ENCODE measurements at regions not wholly inside any gene's neighbourhood (a gene's known extent, or its start where the extent isn't known, plus 50 kb on each side); places are given as distances from the start of the nearest gene placed in this dataset.

GRCh38 chr11:115817844-115818468 is 313.7 kb upstream of the CADM1 start:
- no peak overlapping the region for H4K8ac ChIP-seq (ENCODE audit: low read depth, low read length)
- H3K14ac ChIP-seq (ENCODE audit: low read length) = no peak overlapping the region
- no peaks in the 10 kb centered on the region for H3K9me3 ChIP-seq (replicated peaks in 1 of 2; ENCODE audit: control insufficient read depth in 2 of 2, insufficient read depth in 1 of 2, low read depth in 1 of 2, low read length in 2 of 2)
- H3K23ac ChIP-seq (ENCODE audit: low read depth, low read length, poor library complexity) = no peak overlapping the region
- DNase-seq (ENCODE audit: low spot score) = no peak
- H3K4me3 ChIP-seq (ENCODE audit: low read length in 2 of 2) = no peak overlapping the region
- no peaks in the 10 kb centered on the region for H3K4me1 ChIP-seq (ENCODE audit: control insufficient read depth in 2 of 2, insufficient read depth in 1 of 2, low read depth in 1 of 2, low read length in 2 of 2)
- WGBS, 2 donors (ENCODE audit: extremely low coverage in 2 of 2, insufficient read length in 2 of 2, insufficient replicate concordance in 1 of 2) = no CpG with 5 or more reads among the region's 6 CpGs
- H3K79me1 ChIP-seq (ENCODE audit: low read depth, low read length) = no peaks in the 10 kb centered on the region
- no peak overlapping the region for H2BK15ac ChIP-seq (ENCODE audit: low read length)
- H2BK12ac ChIP-seq (ENCODE audit: low read length) = no peak overlapping the region
- no peak overlapping the region for H3K27ac ChIP-seq (replicated peaks; ENCODE audit: low read length)
- H2BK120ac ChIP-seq (ENCODE audit: low read depth, low read length) = no peak overlapping the region
- H3K27me3 ChIP-seq (ENCODE audit: control insufficient read depth in 3 of 3, insufficient read depth in 3 of 3, low read depth in 1 of 3, low read length in 3 of 3) = no peaks in the 10 kb centered on the region
- no peak overlapping the region for H3K4me2 ChIP-seq (ENCODE audit: insufficient read depth, low read length, poor library complexity, severe bottlenecking)
- H3K9ac ChIP-seq (ENCODE audit: low read depth, low read length, poor library complexity) = no peak overlapping the region
- H4K91ac ChIP-seq (ENCODE audit: low read depth, low read length, poor library complexity) = no peak overlapping the region
- H3K4ac ChIP-seq (ENCODE audit: low read length) = no peak overlapping the region
- no peak overlapping the region for H2AFZ ChIP-seq (ENCODE audit: low read length)
- no peaks in the 10 kb centered on the region for H3K36me3 ChIP-seq (replicated peaks in 1 of 2; ENCODE audit: control insufficient read depth in 2 of 2, insufficient read depth in 2 of 2, low read length in 2 of 2)
- no peak overlapping the region for H2BK5ac ChIP-seq (ENCODE audit: low read length)
- no peak overlapping the region for H3K18ac ChIP-seq (ENCODE audit: low read length)
- no peak overlapping the region for H2AK5ac ChIP-seq (ENCODE audit: low read depth, low read length)

- no CpG with 5 or more reads among the region's 3 CpGs for WGBS, 2 donors (ENCODE audit: extremely low coverage in 2 of 2, insufficient read length in 2 of 2, insufficient replicate concordance in 1 of 2)
Measured at GRCh38 chr11:115808351-115808940, 304.2 kb upstream of the CADM1 start.

GRCh38 chr11:115806056-115806455 is 301.8 kb upstream of the CADM1 start:
- no peak overlapping the region for H4K8ac ChIP-seq (ENCODE audit: low read depth, low read length)
- H3K27ac ChIP-seq (replicated peaks; ENCODE audit: low read length) = no peak overlapping the region
- H3K4me2 ChIP-seq (ENCODE audit: insufficient read depth, low read length, poor library complexity, severe bottlenecking) = no peak overlapping the region
- H2BK12ac ChIP-seq (ENCODE audit: low read length) = no peak overlapping the region
- H3K36me3 ChIP-seq (replicated peaks in 1 of 2; ENCODE audit: control insufficient read depth in 2 of 2, insufficient read depth in 2 of 2, low read length in 2 of 2) = no peaks in the 10 kb centered on the region
- no peak overlapping the region for H2AK5ac ChIP-seq (ENCODE audit: low read depth, low read length)
- H3K9me3 ChIP-seq (replicated peaks in 1 of 2; ENCODE audit: control insufficient read depth in 2 of 2, insufficient read depth in 1 of 2, low read depth in 1 of 2, low read length in 2 of 2) = no peaks in the 10 kb centered on the region
- H2BK5ac ChIP-seq (ENCODE audit: low read length) = no peak overlapping the region
- DNase-seq (ENCODE audit: low spot score) = no peak
- no peaks in the 10 kb centered on the region for H3K79me1 ChIP-seq (ENCODE audit: low read depth, low read length)
- H3K14ac ChIP-seq (ENCODE audit: low read length) = no peak overlapping the region
- WGBS, 2 donors (ENCODE audit: extremely low coverage in 2 of 2, insufficient read length in 2 of 2, insufficient replicate concordance in 1 of 2) = no CpG with 5 or more reads among the region's 2 CpGs
- H2BK120ac ChIP-seq (ENCODE audit: low read depth, low read length) = no peak overlapping the region
- no peak overlapping the region for H3K4ac ChIP-seq (ENCODE audit: low read length)
- H2BK15ac ChIP-seq (ENCODE audit: low read length) = no peak overlapping the region
- H3K27me3 ChIP-seq (ENCODE audit: control insufficient read depth in 3 of 3, insufficient read depth in 3 of 3, low read depth in 1 of 3, low read length in 3 of 3) = no peaks in the 10 kb centered on the region
- no peak overlapping the region for H3K4me3 ChIP-seq (ENCODE audit: low read length in 2 of 2)
- no peak overlapping the region for H3K9ac ChIP-seq (ENCODE audit: low read depth, low read length, poor library complexity)
- H4K91ac ChIP-seq (ENCODE audit: low read depth, low read length, poor library complexity) = no peak overlapping the region
- no peak overlapping the region for H3K23ac ChIP-seq (ENCODE audit: low read depth, low read length, poor library complexity)
- H3K4me1 ChIP-seq (ENCODE audit: control insufficient read depth in 2 of 2, insufficient read depth in 1 of 2, low read depth in 1 of 2, low read length in 2 of 2) = no peaks in the 10 kb centered on the region
- no peak overlapping the region for H3K18ac ChIP-seq (ENCODE audit: low read length)
- H2AFZ ChIP-seq (ENCODE audit: low read length) = no peak overlapping the region

More at GRCh38 chr11:115808351-115808940, 304.2 kb upstream of the CADM1 start:
- no peak overlapping the region for H2BK120ac ChIP-seq (ENCODE audit: low read depth, low read length)
- no peak overlapping the region for H3K23ac ChIP-seq (ENCODE audit: low read depth, low read length, poor library complexity)
- no peaks in the 10 kb centered on the region for H3K4me1 ChIP-seq (ENCODE audit: control insufficient read depth in 2 of 2, insufficient read depth in 1 of 2, low read depth in 1 of 2, low read length in 2 of 2)
- no peak overlapping the region for H4K91ac ChIP-seq (ENCODE audit: low read depth, low read length, poor library complexity)
- H2BK12ac ChIP-seq (ENCODE audit: low read length) = no peak overlapping the region
- no peak overlapping the region for H4K8ac ChIP-seq (ENCODE audit: low read depth, low read length)
- no peaks in the 10 kb centered on the region for H3K27me3 ChIP-seq (ENCODE audit: control insufficient read depth in 3 of 3, insufficient read depth in 3 of 3, low read depth in 1 of 3, low read length in 3 of 3)
- no peak overlapping the region for H2BK15ac ChIP-seq (ENCODE audit: low read length)
- H2AK5ac ChIP-seq (ENCODE audit: low read depth, low read length) = no peak overlapping the region
- H2BK5ac ChIP-seq (ENCODE audit: low read length) = no peak overlapping the region
- H3K4ac ChIP-seq (ENCODE audit: low read length) = no peak overlapping the region
- no peak for DNase-seq (ENCODE audit: low spot score)
- no peak overlapping the region for H3K4me3 ChIP-seq (ENCODE audit: low read length in 2 of 2)
- H3K36me3 ChIP-seq (replicated peaks in 1 of 2; ENCODE audit: control insufficient read depth in 2 of 2, insufficient read depth in 2 of 2, low read length in 2 of 2) = no peaks in the 10 kb centered on the region
- no peak overlapping the region for H3K27ac ChIP-seq (replicated peaks; ENCODE audit: low read length)
- no peak overlapping the region for H3K4me2 ChIP-seq (ENCODE audit: insufficient read depth, low read length, poor library complexity, severe bottlenecking)
- H2AFZ ChIP-seq (ENCODE audit: low read length) = no peak overlapping the region
- H3K18ac ChIP-seq (ENCODE audit: low read length) = no peak overlapping the region
- H3K9ac ChIP-seq (ENCODE audit: low read depth, low read length, poor library complexity) = no peak overlapping the region
- H3K14ac ChIP-seq (ENCODE audit: low read length) = no peak overlapping the region
- H3K9me3 ChIP-seq (replicated peaks in 1 of 2; ENCODE audit: control insufficient read depth in 2 of 2, insufficient read depth in 1 of 2, low read depth in 1 of 2, low read length in 2 of 2) = no peaks in the 10 kb centered on the region
- H3K79me1 ChIP-seq (ENCODE audit: low read depth, low read length) = no peaks in the 10 kb centered on the region

DNA sequence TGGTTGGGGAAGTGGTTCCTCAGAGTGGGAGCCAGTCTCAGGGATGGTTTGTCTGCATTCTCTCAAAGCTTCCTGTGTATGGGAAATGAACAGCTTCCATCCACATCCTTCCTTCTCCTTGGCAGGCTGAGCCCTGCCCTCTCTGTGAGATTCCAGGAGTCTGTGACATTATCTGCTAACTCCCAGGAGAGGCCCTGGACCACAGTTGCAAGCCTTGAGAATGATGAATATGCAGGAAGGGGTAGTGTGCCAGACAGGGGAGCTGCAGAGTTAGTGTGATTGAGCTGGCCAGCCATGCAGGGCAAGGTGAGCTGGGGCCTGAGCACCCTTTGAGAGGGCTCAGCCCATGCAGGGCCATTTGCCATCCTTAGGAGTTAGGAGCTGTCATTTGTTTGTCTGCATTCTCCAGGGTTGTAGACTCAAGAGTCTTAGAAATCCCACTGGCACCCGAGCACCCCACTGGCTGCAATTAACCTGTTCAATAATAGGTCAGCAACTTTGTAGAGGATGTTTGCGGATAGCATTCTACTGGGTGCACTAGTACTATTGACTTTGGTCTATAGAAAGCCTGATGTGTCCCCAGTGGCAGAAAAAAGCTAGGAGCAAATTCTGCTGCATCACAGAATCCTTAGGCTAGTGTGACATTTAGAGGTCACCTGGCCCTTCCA is 299.0 kb upstream of the CADM1 start:
- H2BK5ac ChIP-seq (ENCODE audit: low read length) = no peak overlapping the region
- no peak overlapping the region for H2BK120ac ChIP-seq (ENCODE audit: low read depth, low read length)
- H3K18ac ChIP-seq (ENCODE audit: low read length) = no peak overlapping the region
- no peaks in the 10 kb centered on the region for H3K79me1 ChIP-seq (ENCODE audit: low read depth, low read length)
- H3K9ac ChIP-seq (ENCODE audit: low read depth, low read length, poor library complexity) = no peak overlapping the region
- H3K4me1 ChIP-seq (ENCODE audit: control insufficient read depth in 2 of 2, insufficient read depth in 1 of 2, low read depth in 1 of 2, low read length in 2 of 2) = no peaks in the 10 kb centered on the region
- H3K4me3 ChIP-seq (ENCODE audit: low read length in 2 of 2) = no peak overlapping the region
- no peak for DNase-seq (ENCODE audit: low spot score)
- no peaks in the 10 kb centered on the region for H3K27me3 ChIP-seq (ENCODE audit: control insufficient read depth in 3 of 3, insufficient read depth in 3 of 3, low read depth in 1 of 3, low read length in 3 of 3)
- no CpG with 5 or more reads among the region's 2 CpGs for WGBS, 2 donors (ENCODE audit: extremely low coverage in 2 of 2, insufficient read length in 2 of 2, insufficient replicate concordance in 1 of 2)
- no peak overlapping the region for H2AK5ac ChIP-seq (ENCODE audit: low read depth, low read length)
- no peak overlapping the region for H3K27ac ChIP-seq (replicated peaks; ENCODE audit: low read length)
- H4K91ac ChIP-seq (ENCODE audit: low read depth, low read length, poor library complexity) = no peak overlapping the region
- no peak overlapping the region for H3K4me2 ChIP-seq (ENCODE audit: insufficient read depth, low read length, poor library complexity, severe bottlenecking)
- no peak overlapping the region for H3K4ac ChIP-seq (ENCODE audit: low read length)
- H2BK15ac ChIP-seq (ENCODE audit: low read length) = no peak overlapping the region
- no peak overlapping the region for H3K14ac ChIP-seq (ENCODE audit: low read length)
- H4K8ac ChIP-seq (ENCODE audit: low read depth, low read length) = no peak overlapping the region
- no peaks in the 10 kb centered on the region for H3K9me3 ChIP-seq (replicated peaks in 1 of 2; ENCODE audit: control insufficient read depth in 2 of 2, insufficient read depth in 1 of 2, low read depth in 1 of 2, low read length in 2 of 2)
- no peak overlapping the region for H2BK12ac ChIP-seq (ENCODE audit: low read length)
- no peak overlapping the region for H2AFZ ChIP-seq (ENCODE audit: low read length)
- H3K36me3 ChIP-seq (replicated peaks in 1 of 2; ENCODE audit: control insufficient read depth in 2 of 2, insufficient read depth in 2 of 2, low read length in 2 of 2) = no peaks in the 10 kb centered on the region
- no peak overlapping the region for H3K23ac ChIP-seq (ENCODE audit: low read depth, low read length, poor library complexity)

All from neuronal stem cell (in vitro differentiated cells).